A549 (cell line): ENCODE measurements at regions not wholly inside any gene's neighbourhood (a gene's known extent, or its start where the extent isn't known, plus 50 kb on each side); places are given as distances from the start of the nearest gene placed in this dataset.
"Not testable (repeated sequence)": the region's sequence is repeated elsewhere in the genome, so short reads cannot be mapped to it uniquely, and the experiment has no call there.

Experiments used
- ATAC-seq, 2 experiments: fragments of 200-7000 bp in 1 of 2; fragments of >200 bp in 1 of 2; cut with Nextera tagmentation in 1 of 2; cut with Tn5 transposase in 1 of 2; 3 replicates each; pipeline versions ENCODE4 v1.8.0 to v1.9.1; 2018 to 2020; ENCODE audit warnings: mild to moderate bottlenecking in 1 of 2, moderate library complexity in 1 of 2
- CTCF ChIA-PET: fragments of 300-600 bp; sonication (Branson Sonifier 250); formaldehyde crosslinking; extraction: SDS; loops from one replicate; lab custom pipeline; 2021; ENCODE audit warnings: antibody characterized with exemption, inconsistent platforms; lab: Yijun Ruan, JAX
- POLR2A ChIA-PET: fragments of 350-600 bp; formaldehyde crosslinking; extraction: SDS; loops from one replicate; lab custom pipeline; 2021; ENCODE audit warnings: antibody characterized with exemption, inconsistent platforms; lab: Yijun Ruan, JAX
- DNase-seq, 2 experiments: peaks; one replicate each; pipeline versions ENCODE4 v3.0.0 to v3.0.0-alpha.2; 2011 to 2016; ENCODE audit warnings: low read depth in 1 of 2, low spot score in 1 of 2
- FAIRE-seq: peaks from 2 replicates; lab custom pipeline; 2011; peaks lifted over from hg19 to GRCh38; lab: Jason Lieb, UNC
- H3K27ac ChIP-seq, 2 experiments: fragments of >200 bp; sonication (Bioruptor Twin); formaldehyde crosslinking; 3 replicates each; pipeline ENCODE4 v1.5.1; 2016 to 2017
- H3K4me1 ChIP-seq: fragments of >200 bp; sonication (Bioruptor Twin); formaldehyde crosslinking; 3 replicates; pipeline ENCODE4 v1.6.1; 2016
- H3K4me2 ChIP-seq: fragments of >200 bp; sonication (Bioruptor Twin); formaldehyde crosslinking; 3 replicates; pipeline ENCODE4 v1.6.1; 2016
- H3K4me3 ChIP-seq: fragments of >200 bp; sonication (Bioruptor Twin); formaldehyde crosslinking; 3 replicates; pipeline ENCODE4 v1.5.1; 2016
- H3K9me3 ChIP-seq: fragments of >200 bp; sonication (Bioruptor Twin); formaldehyde crosslinking; 3 replicates; pipeline ENCODE4 v1.6.1; 2016
- CEBPB ChIP-seq, 2 experiments: fragments of >200 bp in 1 of 2; sonication (Bioruptor Twin) in 1 of 2; formaldehyde crosslinking in 1 of 2; IDR thresholded peaks; 2 replicates each; pipeline ENCODE4 v1.6.1; 2012 to 2016
- EHMT2 ChIP-seq: fragments of 200-600 bp; sonication (generic); IDR thresholded peaks from 2 replicates; pipeline ENCODE4 v1.6.1; 2016; ENCODE audit warnings: antibody characterized with exemption, low read depth, mild to moderate bottlenecking, moderate library complexity
- ESRRA ChIP-seq: fragments of 150-350 bp; IDR thresholded peaks from 2 replicates; pipeline ENCODE4 v1.6.1; 2014; ENCODE audit warnings: mild to moderate bottlenecking, low read length, borderline replicate concordance
- HEYL ChIP-seq: fragments of 250-450 bp; sonication (Bioruptor Pico); IDR thresholded peaks from 2 replicates; pipeline ENCODE4 v1.8.0; 2021; ENCODE audit warnings: mild to moderate bottlenecking, moderate library complexity
- HMGXB4 ChIP-seq: fragments of 250-450 bp; sonication (Bioruptor Pico); IDR thresholded peaks from 2 replicates; pipeline ENCODE4 v1.5.0; 2021; ENCODE audit warnings: mild to moderate bottlenecking, moderate library complexity, borderline replicate concordance
- JUNB ChIP-seq: fragments of >200 bp; sonication (Bioruptor Twin); formaldehyde crosslinking; IDR thresholded peaks from 2 replicates; pipeline ENCODE4 v1.6.1; 2016
- KDM1A ChIP-seq: fragments of 200-600 bp; sonication (generic); IDR thresholded peaks from 2 replicates; pipeline ENCODE4 v1.6.1; 2016; ENCODE audit warnings: low read depth, mild to moderate bottlenecking
- MYC ChIP-seq: IDR thresholded peaks from 2 replicates; pipeline ENCODE4 v1.6.1; 2012; ENCODE audit warnings: mild to moderate bottlenecking, inconsistent platforms, low read length, improper control_type of control experiment, borderline replicate concordance
- PHF8 ChIP-seq: fragments of 200-600 bp; sonication (generic); IDR thresholded peaks from 2 replicates; pipeline ENCODE4 v1.6.1; 2016; ENCODE audit warnings: low read depth, mild to moderate bottlenecking, antibody characterized with exemption, moderate library complexity, borderline replicate concordance
- SMC3 ChIP-seq: fragments of >200 bp; sonication (Bioruptor Twin); formaldehyde crosslinking; IDR thresholded peaks from 3 replicates; pipeline ENCODE4 v1.6.1; 2018; ENCODE audit warnings: inconsistent platforms
- SREBF2 ChIP-seq: fragments of 450-650 bp; IDR thresholded peaks from 2 replicates; pipeline ENCODE4 v1.6.1; 2014; ENCODE audit warnings: mild to moderate bottlenecking, moderate library complexity
- TFCP2L1 ChIP-seq: fragments of 250-450 bp; sonication (Bioruptor Pico); IDR thresholded peaks from 2 replicates; pipeline ENCODE4 v1.5.0; 2021; ENCODE audit warnings: mild to moderate bottlenecking
- ZNF302 ChIP-seq: fragments of 250-450 bp; sonication (Bioruptor Pico); IDR thresholded peaks from 2 replicates; pipeline ENCODE4 v1.9.0; 2021; ENCODE audit warnings: inconsistent platforms, mild to moderate bottlenecking, moderate library complexity
- ZSCAN20 ChIP-seq: fragments of 250-450 bp; sonication (Bioruptor Pico); IDR thresholded peaks from 2 replicates; pipeline ENCODE4 v1.8.0; 2022; ENCODE audit warnings: mild to moderate bottlenecking, moderate library complexity
- WGBS: methylation state at CpG from one replicate; pipeline ENCODE4 v1.1.6; 2017; ENCODE audit errors: missing lambda C conversion rate; 5-methylcytosine and 5-hydroxymethylcytosine counted together
- TF ChIP-seq, protein P1 (sequence below): fragments of 150-350 bp; IDR thresholded peaks from 2 replicates; pipeline ENCODE4 v1.6.1; 2014; ENCODE audit warnings: low read depth, mild to moderate bottlenecking, low read length

- 0% methylated on average over 1 of the region's 1 CpG for WGBS
- CTCF ChIA-PET: no interaction called here
- FAIRE-seq: no peak
Measured at GRCh38 chr7:149655784-149656183, 117.6 kb downstream of the ZNF467 start.

DNA sequence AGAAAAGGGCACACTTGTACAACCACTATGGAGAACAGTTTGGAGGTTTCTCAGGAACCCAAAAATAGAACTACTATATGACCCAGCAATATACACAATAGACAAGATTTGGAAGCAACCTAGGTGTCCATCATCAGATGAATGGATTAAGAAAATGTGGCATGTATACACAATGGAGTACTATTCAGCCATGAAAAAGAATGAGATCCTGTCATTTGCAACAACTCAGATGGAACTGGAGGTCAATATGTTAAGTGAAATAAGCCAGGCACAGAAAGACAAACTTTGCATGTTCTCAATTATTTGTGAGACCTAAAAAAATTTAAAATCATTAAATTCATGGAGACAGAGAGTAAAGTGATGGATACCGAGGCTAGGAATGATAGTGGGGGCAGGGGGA is 118.8 kb downstream of the ZNF467 start:
- Histone ChIP-seq H3K4me3 (no peak overlapping the region), H3K9me3 (peaks cover 13% of the 10 kb centered on the region; the same call in 2 of the 3 replicates), H3K27ac (no peak overlapping the region), H3K4me2 (no peak overlapping the region), H3K4me1 (no peaks in the 10 kb centered on the region)
- 2% methylated on average over 1 of the region's 1 CpG for WGBS
- DNase-seq: no peak
- CTCF ChIA-PET: no interaction called here
- TF ChIP-seq ESRRA (no peak), TFCP2L1 (CRISPR knock-in tag) (no peak), CEBPB (IDR thresholded peaks at IDR 0.05) (no peak), SREBF2 (no peak), ZSCAN20 (CRISPR knock-in tag) (no peak), SMC3 (no peak), ZNF302 (CRISPR knock-in tag) (no peak)
- TF ChIP-seq, protein P1, sequence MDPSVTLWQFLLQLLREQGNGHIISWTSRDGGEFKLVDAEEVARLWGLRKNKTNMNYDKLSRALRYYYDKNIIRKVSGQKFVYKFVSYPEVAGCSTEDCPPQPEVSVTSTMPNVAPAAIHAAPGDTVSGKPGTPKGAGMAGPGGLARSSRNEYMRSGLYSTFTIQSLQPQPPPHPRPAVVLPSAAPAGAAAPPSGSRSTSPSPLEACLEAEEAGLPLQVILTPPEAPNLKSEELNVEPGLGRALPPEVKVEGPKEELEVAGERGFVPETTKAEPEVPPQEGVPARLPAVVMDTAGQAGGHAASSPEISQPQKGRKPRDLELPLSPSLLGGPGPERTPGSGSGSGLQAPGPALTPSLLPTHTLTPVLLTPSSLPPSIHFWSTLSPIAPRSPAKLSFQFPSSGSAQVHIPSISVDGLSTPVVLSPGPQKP: no peak
- POLR2A ChIA-PET: no interaction called here
- no peak for ATAC-seq
- no peak for FAIRE-seq

More at GRCh38 chr7:149655784-149656183, 117.6 kb downstream of the ZNF467 start:
- no peak for DNase-seq
- Histone ChIP-seq H3K4me1 (no peaks in the 10 kb centered on the region), H3K4me3 (no peak overlapping the region), H3K4me2 (no peak overlapping the region), H3K9me3 (peaks cover 13% of the 10 kb centered on the region; the same call in 2 of the 3 replicates), H3K27ac (no peak overlapping the region)
- TF ChIP-seq MYC (no peak), JUNB (no peak), KDM1A (no peak)
- no peak for ATAC-seq
- POLR2A ChIA-PET: no interaction called here

DNA sequence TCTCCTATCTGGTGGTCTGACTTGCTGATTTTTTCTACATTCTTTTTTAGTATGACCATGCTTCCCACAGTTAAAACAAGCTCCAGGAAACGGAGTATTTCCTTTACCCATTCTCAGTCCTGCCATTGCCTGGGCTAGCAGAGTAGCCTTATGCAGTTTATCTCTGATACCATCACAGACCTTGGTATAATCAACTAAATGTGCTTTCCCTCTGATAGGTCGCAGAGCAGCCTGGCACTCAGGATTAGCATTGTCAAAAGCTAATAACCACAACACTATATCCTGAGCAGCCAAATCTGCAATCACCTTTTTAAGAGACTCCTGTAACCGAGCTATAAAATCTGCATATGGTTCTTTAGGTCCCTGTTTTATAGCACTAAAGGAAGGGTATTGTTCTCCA is 123.2 kb downstream of the ZNF467 start:
- FAIRE-seq, H3K4me1 ChIP-seq, H3K4me3 ChIP-seq, H3K4me2 ChIP-seq, ATAC-seq, DNase-seq, H3K27ac ChIP-seq, POLR2A ChIA-PET: not testable (repeated sequence)
- peaks cover 13% of the 10 kb centered on the region; the same call in 2 of the 3 replicates for H3K9me3 ChIP-seq
- 8% methylated on average over 3 of the region's 3 CpGs for WGBS
- CTCF ChIA-PET: interaction anchor here (1.5 kb wide), 2 partner anchors 12 to 31 kb away, joined by 3 to 6 read pairs; no protein-coding TSS in a partner anchor

GRCh38 chr7:149644754-149645153 is 128.6 kb downstream of the ZNF467 start:
- FAIRE-seq (no peak), DNase-seq (no peak), ATAC-seq (no peak)
- no peaks in the 10 kb centered on the region for H3K9me3 ChIP-seq
- no peaks in the 10 kb centered on the region for H3K4me1 ChIP-seq
- no peak overlapping the region for H3K4me2 ChIP-seq
- 60% methylated on average over 4 of the region's 4 CpGs for WGBS
- no peak overlapping the region for H3K27ac ChIP-seq
- TF ChIP-seq EHMT2: no peak
- TF ChIP-seq HMGXB4 (CRISPR knock-in tag): no peak
- TF ChIP-seq PHF8: no peak
- no peak for TF ChIP-seq JUNB
- TF ChIP-seq TFCP2L1 (CRISPR knock-in tag): no peak
- no peak for TF ChIP-seq HEYL
- CTCF ChIA-PET: interaction anchor here (1.0 to 1.7 kb wide), 2 partner anchors 18 to 97 kb away, joined by 3 to 4 read pairs; no protein-coding TSS in a partner anchor
- no peak overlapping the region for H3K4me3 ChIP-seq
- POLR2A ChIA-PET: no interaction called here
